ENCODE measurements at regions not wholly inside any gene's neighbourhood (a gene's known extent, or its start where the extent isn't known, plus 50 kb on each side); places are given as distances from the start of the nearest gene placed in this dataset.

DNA sequence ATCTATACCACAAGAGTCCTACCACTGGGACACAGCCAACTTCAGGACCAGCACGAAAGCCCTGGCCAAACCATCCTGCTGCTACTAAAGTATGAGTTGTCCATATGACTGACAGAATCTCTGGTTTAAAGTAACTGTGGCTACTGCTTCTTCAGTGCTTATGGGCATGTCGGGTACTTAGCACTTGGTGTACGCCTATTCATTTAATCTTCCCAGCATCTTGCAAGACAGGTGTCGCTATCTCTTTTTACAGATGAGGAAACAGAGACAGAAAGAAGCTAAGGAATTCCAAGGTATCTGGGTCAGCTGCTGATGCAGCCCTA is 203.4 kb upstream of the ID2 start:
- no peak overlapping the region for H3K4me3 ChIP-seq (ENCODE audit: low read length)
- no peak for DNase-seq (ENCODE audit: low read depth)
- TF ChIP-seq, protein P1, sequence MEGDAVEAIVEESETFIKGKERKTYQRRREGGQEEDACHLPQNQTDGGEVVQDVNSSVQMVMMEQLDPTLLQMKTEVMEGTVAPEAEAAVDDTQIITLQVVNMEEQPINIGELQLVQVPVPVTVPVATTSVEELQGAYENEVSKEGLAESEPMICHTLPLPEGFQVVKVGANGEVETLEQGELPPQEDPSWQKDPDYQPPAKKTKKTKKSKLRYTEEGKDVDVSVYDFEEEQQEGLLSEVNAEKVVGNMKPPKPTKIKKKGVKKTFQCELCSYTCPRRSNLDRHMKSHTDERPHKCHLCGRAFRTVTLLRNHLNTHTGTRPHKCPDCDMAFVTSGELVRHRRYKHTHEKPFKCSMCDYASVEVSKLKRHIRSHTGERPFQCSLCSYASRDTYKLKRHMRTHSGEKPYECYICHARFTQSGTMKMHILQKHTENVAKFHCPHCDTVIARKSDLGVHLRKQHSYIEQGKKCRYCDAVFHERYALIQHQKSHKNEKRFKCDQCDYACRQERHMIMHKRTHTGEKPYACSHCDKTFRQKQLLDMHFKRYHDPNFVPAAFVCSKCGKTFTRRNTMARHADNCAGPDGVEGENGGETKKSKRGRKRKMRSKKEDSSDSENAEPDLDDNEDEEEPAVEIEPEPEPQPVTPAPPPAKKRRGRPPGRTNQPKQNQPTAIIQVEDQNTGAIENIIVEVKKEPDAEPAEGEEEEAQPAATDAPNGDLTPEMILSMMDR (conservative IDR thresholded peaks at IDR 0.05; ENCODE audit: low read depth, low read length): no peak

DNA sequence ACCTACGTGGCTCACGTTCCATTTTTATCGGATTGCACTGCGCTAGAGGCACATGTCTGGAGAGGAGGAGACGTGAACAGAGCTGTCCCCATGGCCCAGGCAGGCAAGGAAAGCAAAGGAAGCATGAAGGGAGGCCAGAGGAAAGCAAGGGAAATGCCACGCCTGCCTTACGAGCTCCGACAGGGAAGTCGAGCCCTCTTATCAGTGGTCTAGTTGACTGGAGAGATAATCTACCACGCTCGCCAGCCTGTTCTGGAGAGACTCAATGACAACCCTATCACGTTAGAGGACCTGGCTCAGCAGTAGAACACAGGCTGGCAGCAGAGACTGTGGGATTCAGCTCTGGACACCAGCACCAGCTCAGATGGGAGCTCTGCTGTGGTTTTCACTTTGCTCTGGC is 202.6 kb upstream of the ID2 start:
- TF ChIP-seq, protein P1 (conservative IDR thresholded peaks at IDR 0.05; ENCODE audit: low read depth, low read length): no peak
- DNase-seq (ENCODE audit: low read depth): no peak
- no peak overlapping the region for H3K4me3 ChIP-seq (ENCODE audit: low read length)

DNA sequence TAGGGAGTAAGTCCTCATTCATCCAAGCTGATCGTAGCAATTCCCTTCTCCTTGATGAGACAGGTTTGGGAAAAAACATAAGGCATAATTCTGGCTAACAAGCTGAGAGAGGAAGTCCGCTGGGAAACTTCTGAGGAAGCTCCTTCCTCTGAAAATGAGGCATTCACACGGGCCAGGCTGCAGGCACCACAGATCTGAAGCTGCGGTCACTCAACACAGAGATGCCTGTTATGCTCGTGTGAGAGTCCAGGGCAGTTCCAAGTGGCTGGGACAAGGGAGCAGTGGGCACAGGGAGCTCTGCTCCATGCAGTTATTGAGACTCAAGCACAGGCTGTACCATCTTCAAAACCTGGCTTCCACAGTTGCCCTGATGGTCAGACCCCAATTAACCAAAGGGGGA is 200.9 kb upstream of the ID2 start:
- no peak overlapping the region for H3K4me3 ChIP-seq (ENCODE audit: low read length)
- no peak for DNase-seq (ENCODE audit: low read depth)
- TF ChIP-seq, protein P1 (conservative IDR thresholded peaks at IDR 0.05; ENCODE audit: low read depth, low read length): no peak

DNA sequence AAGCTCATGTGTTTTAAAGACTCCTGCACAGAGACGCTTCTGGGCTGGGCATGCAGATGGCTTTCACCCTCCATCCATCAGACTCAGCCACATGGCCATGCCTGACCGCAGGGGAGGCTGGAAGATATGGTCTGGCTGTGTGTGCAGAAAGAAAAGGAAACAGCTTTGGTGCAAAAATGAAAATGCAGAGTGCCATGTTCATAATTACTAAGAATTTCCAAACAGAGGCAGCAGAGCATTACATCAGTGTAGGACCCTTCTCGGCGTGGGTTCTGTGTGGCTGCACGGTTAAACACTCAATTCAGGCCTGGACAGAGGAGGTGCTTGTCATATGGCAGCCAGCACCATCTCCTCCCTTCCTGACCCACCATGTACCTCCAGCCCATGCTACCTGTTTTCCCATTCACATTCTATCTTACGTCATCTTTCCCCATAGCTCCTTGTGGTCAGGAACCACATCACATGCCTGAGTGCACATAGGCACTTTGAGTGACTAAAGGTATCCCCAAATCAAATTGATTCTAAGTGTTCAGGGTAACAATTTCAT is 200.3 kb upstream of the ID2 start:
- DNase-seq (ENCODE audit: low read depth): no peak
- H3K4me3 ChIP-seq (ENCODE audit: low read length): no peak overlapping the region
- TF ChIP-seq, protein P1 (conservative IDR thresholded peaks at IDR 0.05; ENCODE audit: low read depth, low read length): no peak

DNA sequence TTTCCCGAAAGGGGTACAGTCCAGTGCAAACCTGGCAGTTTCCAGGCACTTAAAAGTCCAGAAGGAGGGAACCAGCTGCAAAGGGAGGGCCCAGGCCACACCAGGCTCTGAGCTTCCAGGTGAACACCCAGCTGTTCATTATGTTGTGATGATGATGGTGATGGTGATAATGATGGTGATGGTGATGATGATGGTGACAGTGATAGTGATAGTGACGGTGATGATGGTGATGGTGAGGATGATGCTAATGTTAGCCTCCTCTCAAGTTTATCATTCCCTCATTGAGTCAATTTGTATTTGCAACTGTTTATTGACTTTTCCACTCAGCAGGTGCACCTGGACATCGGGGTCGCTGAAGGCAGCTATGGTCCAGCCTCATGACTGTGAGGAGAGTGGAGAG is 199.4 kb upstream of the ID2 start:
- TF ChIP-seq, protein P1 (conservative IDR thresholded peaks at IDR 0.05; ENCODE audit: low read depth, low read length): no peak
- H3K4me3 ChIP-seq (ENCODE audit: low read length): no peak overlapping the region
- DNase-seq (ENCODE audit: low read depth): no peak

DNA sequence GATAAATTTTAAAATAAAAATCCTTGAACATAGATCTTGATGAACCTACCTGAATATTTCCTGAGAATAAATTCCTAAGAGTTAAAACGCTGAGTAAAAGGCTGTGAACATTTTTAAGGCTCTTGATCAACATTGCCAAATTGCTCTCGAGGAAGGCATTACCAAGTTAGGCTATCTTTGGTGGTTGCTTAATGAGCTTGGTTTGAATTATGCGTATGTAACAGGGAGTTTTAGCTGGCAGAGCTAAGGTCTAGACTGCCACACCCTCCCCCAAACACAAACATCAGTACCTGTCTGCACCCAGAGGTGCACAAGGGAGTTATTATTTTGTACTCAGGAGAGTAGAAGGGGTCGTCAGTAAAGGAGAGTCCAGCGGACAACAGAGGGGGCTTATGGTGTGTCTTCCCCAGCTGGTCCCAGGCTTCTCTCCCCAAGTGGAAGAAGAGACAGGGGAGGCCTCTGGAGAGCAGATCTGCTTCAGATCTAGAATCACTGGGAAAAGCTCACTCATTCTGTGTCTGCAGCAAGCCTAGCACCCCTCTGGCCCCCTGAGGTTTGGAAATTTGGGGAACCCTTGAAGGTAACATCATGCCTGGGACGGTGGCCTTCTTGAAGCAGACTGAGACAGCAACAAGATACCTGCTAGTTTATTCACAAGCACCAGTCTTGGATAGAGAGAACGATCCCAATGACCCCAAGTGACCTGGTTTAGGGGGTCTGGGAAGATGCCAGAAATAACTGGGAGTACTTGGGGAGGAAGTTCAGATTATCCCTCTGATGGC is 197.2 kb upstream of the ID2 start:
- no peak overlapping the region for H3K4me3 ChIP-seq (ENCODE audit: low read length)
- TF ChIP-seq, protein P1 (conservative IDR thresholded peaks at IDR 0.05; ENCODE audit: low read depth, low read length): no peak
- DNase-seq (ENCODE audit: low read depth): no peak

DNA sequence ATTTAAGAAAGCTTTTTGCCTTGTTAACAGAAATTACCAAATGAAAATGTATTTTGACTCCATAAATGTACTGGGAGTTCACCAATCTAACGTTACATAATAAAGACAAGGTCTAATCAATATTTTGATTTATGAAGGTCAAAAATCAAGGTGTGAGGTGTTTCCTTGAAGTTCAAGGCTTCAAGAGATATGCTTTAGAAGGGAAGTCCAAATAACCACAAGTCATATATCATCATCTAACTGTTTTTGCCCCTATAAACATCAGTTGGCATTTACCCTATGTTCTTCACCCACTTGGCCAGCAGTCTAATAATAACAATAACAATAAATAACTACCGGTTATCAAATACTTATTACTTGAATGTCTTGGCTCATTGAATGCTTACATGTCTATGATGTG is 196.1 kb upstream of the ID2 start:
- no peak for DNase-seq (ENCODE audit: low read depth)
- no peak overlapping the region for H3K4me3 ChIP-seq (ENCODE audit: low read length)
- TF ChIP-seq, protein P1 (conservative IDR thresholded peaks at IDR 0.05; ENCODE audit: low read depth, low read length): no peak

Measured in retinal pigment epithelial cell (primary cell).